A673 (cell line): ENCODE measurements at regions not wholly inside any gene's neighbourhood (a gene's known extent, or its start where the extent isn't known, plus 50 kb on each side); places are given as distances from the start of the nearest gene placed in this dataset.

Experiments
- EZH2 ChIP-seq: fragments of 200-600 bp; sonication (generic); IDR thresholded peaks from 2 replicates; pipeline ENCODE4 v1.6.1; 2017; ENCODE audit warnings: borderline replicate concordance, low read depth, mild to moderate bottlenecking, mixed read lengths, antibody characterized with exemption, low read length; ENCODE audit not compliant: poor library complexity, severe bottlenecking
- TF ChIP-seq, protein P1 (sequence below): fragments of 300-800, 200-600 bp; sonication (generic); conservative IDR thresholded peaks from 2 replicates; pipeline ENCODE4 v1.5.1; 2017; ENCODE audit warnings: low read depth, mild to moderate bottlenecking, antibody characterized with exemption, low read length, moderate library complexity, mixed read lengths

DNA sequence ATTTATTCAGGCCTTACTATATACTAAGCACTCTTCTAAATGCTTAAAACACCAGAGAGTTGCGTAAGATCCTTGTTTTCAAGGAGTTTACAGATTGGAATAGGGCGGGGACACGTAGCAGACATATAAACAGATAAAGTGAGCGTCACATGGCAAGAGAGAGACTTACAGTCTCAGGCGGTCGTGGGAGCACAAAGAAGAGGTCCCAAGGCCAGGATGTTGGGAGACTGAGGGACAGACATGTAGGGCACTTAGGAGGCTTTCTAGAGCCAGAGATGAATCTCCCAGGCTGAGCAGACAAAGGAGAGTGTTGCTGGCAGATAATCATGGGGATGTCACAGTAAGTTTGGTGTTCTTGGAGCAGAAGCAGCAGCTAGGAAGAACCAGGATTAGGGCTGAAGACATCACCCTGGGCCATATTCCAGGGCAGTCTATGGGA, 119.1 kb upstream of the ANKFN1 start:
- TF ChIP-seq, protein P1, sequence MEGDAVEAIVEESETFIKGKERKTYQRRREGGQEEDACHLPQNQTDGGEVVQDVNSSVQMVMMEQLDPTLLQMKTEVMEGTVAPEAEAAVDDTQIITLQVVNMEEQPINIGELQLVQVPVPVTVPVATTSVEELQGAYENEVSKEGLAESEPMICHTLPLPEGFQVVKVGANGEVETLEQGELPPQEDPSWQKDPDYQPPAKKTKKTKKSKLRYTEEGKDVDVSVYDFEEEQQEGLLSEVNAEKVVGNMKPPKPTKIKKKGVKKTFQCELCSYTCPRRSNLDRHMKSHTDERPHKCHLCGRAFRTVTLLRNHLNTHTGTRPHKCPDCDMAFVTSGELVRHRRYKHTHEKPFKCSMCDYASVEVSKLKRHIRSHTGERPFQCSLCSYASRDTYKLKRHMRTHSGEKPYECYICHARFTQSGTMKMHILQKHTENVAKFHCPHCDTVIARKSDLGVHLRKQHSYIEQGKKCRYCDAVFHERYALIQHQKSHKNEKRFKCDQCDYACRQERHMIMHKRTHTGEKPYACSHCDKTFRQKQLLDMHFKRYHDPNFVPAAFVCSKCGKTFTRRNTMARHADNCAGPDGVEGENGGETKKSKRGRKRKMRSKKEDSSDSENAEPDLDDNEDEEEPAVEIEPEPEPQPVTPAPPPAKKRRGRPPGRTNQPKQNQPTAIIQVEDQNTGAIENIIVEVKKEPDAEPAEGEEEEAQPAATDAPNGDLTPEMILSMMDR, result no peak
- TF ChIP-seq EZH2, result no peak
